CD4-positive, alpha-beta T cell treated with Interleukin-2 at 100 ng/mL for 4 hours (primary cell): ENCODE measurements at regions not wholly inside any gene's neighbourhood (a gene's known extent, or its start where the extent isn't known, plus 50 kb on each side); places are given as distances from the start of the nearest gene placed in this dataset.

ENCODE experiments used
- DNase-seq: peaks from one replicate; pipeline ENCODE4 v3.0.0-alpha.2; 2020; ENCODE audit warnings: low spot score

DNA sequence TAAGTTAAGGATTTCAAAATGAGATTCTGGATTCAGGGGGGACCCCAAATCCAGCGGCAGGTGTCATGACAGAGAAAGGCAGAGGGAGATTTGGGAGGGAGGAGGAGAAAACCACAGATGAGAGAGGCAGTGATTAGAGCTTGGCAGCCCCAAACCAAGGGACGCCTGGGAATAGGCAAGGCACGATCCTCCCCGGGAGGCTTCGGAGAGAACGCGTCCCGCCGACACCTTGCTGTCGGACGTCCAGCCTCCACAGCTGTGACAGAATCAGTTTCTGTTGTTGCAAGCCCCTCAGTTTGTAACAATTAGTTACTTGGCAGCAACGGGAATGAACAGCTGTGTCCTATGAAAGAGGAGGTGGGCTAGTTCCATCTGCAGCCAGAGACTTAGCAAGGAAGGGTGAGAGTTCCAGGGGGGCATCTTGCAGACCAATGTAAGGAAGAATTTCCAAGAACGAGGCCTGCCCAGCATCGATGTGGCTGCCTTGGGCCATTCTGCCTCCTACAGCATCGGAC, 110.7 kb upstream of the SDK2 start:
- no peak for DNase-seq

DNA sequence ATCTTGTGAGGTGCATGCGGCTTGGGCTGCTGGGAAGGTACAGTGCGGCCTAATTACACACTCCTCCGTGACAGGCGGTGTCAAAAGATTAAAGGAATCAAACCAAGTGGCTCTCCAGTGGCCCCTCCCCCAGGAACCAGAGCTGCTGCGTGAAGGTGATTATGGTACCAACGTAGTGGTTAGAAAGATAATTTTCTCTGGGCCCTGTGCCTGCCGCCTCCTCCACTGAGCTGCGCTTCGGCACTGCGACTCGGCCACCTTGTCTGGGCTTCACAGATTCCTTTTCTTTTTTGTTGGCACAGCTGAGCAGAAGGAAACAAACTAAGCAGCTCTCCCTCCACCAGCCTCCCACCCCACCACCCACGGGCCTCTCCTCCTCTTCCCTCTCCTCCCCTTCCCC, 113.2 kb upstream of the SDK2 start:
- no peak for DNase-seq

DNA sequence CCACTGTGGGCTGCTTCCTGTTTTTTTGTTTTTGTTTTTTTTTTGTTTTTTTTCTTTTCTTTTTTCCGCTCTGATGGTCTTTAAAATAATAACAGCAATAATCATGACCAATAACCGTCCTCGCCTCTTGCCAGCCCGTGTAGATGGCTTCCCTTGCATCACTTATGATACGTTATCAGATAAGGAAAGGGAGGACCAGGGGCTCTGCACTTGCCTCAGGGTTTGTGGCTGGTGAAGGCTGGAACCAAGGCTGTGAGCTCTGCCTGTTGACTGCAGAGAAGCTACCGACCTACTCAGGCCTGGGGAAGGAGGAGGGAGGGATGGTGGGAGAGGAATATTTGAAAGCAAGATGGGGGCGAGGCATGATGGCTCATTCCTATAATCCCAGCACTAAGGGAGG, 114.0 kb upstream of the SDK2 start:
- no peak for DNase-seq

GRCh38 chr17:73759324-73759723, 115.1 kb upstream of the SDK2 start:
- DNase-seq = no peak

GRCh38 chr17:73759734-73760438, 115.6 kb upstream of the SDK2 start:
- no peak for DNase-seq

- no peak for DNase-seq
Observed at GRCh38 chr17:73760439-73760758, 116.2 kb upstream of the SDK2 start.

GRCh38 chr17:73765824-73766563, 121.7 kb upstream of the SDK2 start:
- no peak for DNase-seq

- DNase-seq = no peak
Observed at GRCh38 chr17:73767696-73768095, 123.5 kb upstream of the SDK2 start.

- no peak for DNase-seq
Observed at GRCh38 chr17:73768691-73769090, 124.4 kb upstream of the SDK2 start.

- DNase-seq = no peak
Observed at GRCh38 chr17:73769479-73769878, 125.2 kb upstream of the SDK2 start.

DNA sequence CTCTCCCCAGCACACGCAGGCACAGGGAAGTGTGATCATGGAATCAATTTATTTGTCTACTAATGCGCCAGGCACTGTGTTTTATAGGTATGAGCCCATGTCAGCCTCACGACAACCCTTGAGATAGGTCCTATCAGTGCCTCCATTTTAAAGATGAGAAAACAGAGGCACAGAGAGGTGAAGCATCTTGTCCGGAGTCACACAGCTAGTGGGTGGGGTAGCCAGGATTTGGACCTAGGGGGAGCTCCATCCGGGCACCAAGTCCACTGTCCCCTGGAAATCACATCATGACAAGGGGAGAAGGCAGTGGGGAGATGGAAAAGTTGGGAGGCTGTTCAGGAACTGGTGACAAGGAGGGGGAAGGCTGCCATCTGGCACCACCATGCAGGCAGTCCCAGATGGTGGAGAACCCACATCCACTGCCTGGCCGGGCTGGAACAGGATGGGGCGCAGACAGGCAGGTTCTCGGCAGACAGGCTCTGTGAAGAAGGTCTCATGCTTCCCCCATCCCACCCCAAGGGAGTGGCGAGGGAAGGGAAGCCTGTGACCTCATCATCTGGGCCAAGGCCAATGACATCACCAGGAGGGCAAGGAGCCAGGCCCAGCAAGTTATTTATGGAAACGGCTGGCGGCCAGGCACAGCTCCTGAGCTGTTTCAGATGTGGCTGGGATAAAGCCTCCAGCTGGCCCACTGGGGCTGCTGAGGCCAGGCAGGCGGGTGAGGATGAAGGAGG, 126.0 kb upstream of the SDK2 start:
- DNase-seq = no peak

DNA sequence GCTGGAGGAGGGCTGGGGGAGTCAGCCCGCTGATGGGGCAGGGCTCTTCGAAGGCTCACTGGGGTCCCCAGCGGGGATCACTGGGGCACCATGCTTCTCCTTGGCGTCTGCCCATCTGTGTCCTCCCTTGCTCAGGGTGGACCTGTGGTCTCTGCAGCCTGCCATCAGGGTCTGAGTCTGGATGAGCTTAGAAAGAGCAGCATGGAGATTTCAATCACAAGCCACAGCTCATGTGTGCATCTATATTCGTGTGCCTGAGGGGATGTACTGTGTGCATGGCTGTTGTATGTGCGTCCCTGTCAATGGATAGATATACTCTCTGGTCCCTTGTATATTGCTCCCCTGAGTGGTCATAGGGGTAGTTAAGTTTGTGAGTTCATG, 126.6 kb upstream of the SDK2 start:
- DNase-seq = no peak

DNA sequence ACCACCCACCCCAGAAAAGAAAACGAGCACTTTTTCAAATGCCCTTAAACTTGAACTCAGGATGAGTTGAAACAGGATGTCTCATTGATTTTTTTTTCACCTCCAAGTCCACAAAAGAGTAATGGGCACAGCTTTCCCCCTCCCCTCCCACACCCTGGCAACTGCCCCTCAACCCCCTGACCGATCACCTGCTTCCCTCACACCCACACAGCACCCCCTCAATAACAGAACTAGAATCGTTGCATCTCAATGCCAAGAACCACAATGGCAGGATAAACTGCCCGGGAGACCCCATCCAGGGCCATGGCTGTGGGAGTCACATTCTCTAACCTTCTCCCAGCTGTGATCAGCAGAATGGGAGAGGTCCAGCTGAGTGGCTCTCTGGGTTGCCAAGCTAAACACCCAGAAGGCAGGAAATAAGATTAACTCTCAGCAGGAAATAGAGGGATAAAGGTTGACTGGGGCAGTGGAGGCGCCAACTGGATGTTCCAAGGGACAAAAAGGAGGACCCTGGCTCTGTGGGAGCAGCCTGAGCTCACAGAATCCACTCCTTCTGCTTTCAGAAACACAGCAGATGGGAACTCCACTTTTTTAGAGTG, 128.0 kb upstream of the SDK2 start:
- no peak for DNase-seq

DNA sequence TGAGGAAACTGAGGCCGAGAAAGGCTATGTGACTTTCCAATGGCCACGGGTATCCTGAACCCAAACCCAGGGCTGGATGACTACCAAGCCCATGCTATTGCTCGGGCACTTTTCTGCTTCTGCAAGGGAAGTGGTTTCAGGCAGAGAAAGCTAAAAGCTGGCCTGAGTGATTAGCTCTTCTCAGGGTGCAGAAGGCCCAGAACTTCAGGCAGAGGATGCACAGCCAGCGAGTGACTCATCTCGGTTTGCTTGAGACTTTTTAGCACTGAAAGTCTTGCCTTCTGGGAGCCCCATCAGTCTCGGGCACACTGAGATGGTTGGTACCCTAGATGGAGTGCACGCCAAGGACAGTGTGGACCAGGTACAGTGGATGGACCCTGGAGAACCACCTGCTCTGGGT, 129.5 kb upstream of the SDK2 start:
- DNase-seq = no peak

- DNase-seq = no peak
Observed at GRCh38 chr17:73774852-73775251, 130.6 kb upstream of the SDK2 start.

- no peak for DNase-seq
Observed at GRCh38 chr17:73776351-73777130, 132.3 kb upstream of the SDK2 start.

- DNase-seq = no peak
Observed at GRCh38 chr17:73777131-73777449, 132.8 kb upstream of the SDK2 start.

DNA sequence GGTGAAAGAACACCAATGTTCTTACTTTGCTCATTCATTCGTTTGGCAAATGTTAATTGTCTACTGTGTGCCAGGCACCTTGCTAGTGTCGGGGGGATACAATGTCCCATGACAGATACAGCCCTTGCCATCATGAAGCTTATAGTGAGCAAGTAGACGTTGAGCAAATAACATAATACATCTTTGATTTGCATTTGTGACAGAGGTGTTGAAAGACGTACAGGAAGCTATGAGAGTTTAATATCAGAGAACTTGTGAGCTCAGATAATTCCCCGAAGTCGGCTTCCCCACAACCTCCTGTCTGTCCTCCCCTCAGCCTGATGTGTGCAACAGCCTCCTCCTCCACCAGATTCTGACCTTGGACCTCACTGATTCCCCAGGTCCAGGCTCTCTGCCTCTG, 138.0 kb upstream of the SDK2 start:
- DNase-seq = no peak

- no peak for DNase-seq
Observed at GRCh38 chr17:73782641-73783381, 138.6 kb upstream of the SDK2 start.

DNA sequence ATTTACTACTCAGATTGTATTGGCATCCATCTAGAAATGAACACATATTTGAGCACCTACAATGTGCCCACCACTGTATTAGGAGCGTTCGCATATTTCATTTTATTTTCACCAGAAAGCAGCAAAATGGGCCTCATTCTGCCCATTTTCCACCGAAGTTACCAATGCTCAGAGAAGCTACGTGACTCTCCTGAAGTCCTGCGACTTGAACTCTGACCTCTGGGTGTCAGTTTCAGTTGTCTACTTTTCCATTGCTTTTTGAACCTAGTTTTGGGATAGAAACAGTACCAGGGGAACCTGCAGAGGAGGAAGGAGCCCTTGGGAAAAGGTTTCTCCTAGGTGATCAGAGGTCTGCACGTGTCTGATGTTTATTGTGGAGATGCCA, 139.1 kb upstream of the SDK2 start:
- no peak for DNase-seq

GRCh38 chr17:73783945-73784603, 139.8 kb upstream of the SDK2 start:
- no peak for DNase-seq
